Retinal pigment epithelial cell (primary cell): ENCODE measurements at regions not wholly inside any gene's neighbourhood (a gene's known extent, or its start where the extent isn't known, plus 50 kb on each side); places are given as distances from the start of the nearest gene placed in this dataset.
"Not testable (repeated sequence)": the region's sequence is repeated elsewhere in the genome, so short reads cannot be mapped to it uniquely, and the experiment has no call there.

Experiments
- DNase-seq: peaks from one replicate; pipeline ENCODE4 v3.0.0-alpha.2; 2010; ENCODE audit warnings: low read depth
- H3K4me3 ChIP-seq: 2 replicates; pipeline ENCODE4 v1.5.1; 2011; ENCODE audit warnings: mild to moderate bottlenecking, low read length, control low read depth, moderate library complexity
- CTCF ChIP-seq: conservative IDR thresholded peaks from 2 replicates; pipeline ENCODE4 v1.5.1; 2011; ENCODE audit warnings: low read depth, low read length, control low read depth, inconsistent platforms

- no peak for DNase-seq
- H3K4me3 ChIP-seq: no peak overlapping the region
- no peak for TF ChIP-seq CTCF
Observed at GRCh38 chr1:215287362-215287761, 204.8 kb downstream of the KCNK2 start.

- no peak overlapping the region for H3K4me3 ChIP-seq
- no peak for TF ChIP-seq CTCF
- DNase-seq: no peak
Observed at GRCh38 chr1:215290018-215290417, 207.5 kb downstream of the KCNK2 start.

DNA sequence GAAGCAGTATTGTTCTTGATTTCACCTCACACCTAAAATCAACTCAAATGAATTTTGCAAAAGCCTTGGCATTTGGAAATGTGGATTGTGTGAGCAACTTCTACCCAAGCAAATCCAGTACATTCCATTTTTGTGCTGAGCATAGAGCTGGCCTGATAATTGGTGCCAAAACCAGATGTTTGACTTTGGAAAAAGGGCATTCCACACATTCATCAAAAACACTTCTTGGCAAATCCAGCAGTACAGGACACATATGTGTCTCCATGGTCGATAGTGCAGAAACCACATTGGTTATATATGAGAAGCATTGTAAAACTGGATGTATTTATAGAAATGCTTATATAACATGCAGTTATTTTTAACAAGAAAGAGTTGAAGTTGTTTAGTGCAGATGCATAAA, 210.4 kb downstream of the KCNK2 start:
- no peak for TF ChIP-seq CTCF
- no peak for DNase-seq

GRCh38 chr1:215306426-215306825, 223.9 kb downstream of the KCNK2 start:
- TF ChIP-seq CTCF: no peak
- no peak overlapping the region for H3K4me3 ChIP-seq
- DNase-seq: no peak

More for the DNA sequence above, 210.4 kb downstream of the KCNK2 start:
- no peak overlapping the region for H3K4me3 ChIP-seq

DNA sequence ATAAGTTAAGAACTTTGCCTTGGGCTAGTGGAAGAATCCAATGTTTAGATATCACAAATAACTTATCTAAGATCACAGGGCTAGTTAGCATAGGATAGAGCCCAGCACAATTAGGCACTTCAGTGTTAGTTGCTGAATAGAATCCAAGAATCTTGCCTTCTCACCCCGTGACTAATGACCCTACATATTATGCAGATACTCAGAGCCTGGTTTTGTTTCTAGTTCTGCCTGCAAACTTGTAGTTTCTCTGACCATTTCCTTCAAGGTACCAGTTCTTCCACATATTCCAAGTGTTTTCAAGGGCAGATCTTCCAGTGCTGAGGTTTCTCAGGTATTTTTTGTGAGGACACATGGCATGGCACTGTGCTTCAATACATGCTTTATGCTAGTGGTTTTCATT, 239.3 kb downstream of the KCNK2 start:
- H3K4me3 ChIP-seq: no peak overlapping the region
- no peak for TF ChIP-seq CTCF
- no peak for DNase-seq

- not testable (repeated sequence) for H3K4me3 ChIP-seq, DNase-seq
Observed at GRCh38 chr1:215323992-215324391, 241.5 kb downstream of the KCNK2 start.

DNA sequence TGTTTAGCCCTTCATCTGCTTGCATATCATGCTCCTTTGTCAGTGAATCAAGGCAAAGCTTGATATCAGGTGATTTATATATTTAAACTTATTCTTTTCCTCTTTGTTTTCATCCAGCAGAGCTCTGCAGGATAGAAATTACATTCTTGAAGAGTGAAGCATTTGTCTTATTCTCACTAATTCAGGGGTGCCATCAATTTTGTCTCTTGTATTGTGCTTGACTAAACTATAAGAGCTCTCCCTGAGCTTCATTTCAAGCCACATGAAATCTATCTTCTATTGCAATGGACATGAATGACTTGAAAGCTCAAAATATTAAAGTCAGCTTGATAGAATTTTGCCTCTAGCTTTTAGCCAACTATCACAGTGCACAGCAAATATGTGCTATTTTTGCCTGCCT, 236.7 kb upstream of the KCTD3 start:
- DNase-seq: no peak
- no peak for TF ChIP-seq CTCF
- no peak overlapping the region for H3K4me3 ChIP-seq

DNA sequence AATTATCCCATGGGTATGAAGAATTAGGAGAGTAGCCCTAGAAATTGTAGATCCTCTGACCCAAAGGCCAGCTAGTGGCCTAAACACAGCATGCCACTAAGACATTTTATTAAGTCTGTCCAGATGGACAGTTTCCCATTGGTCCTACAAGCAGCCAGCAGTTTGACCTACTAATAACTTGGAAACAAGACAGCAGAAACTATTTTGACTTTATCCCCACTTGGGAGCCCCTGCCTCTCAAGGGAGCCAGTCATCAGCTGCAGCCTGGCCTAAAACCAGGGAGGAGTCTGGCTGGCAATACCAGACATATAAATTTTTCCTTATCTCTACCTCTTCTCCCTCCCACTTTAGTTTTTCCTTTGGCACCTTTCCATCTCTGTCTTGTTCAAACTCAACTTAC, 222.6 kb upstream of the KCTD3 start:
- no peak overlapping the region for H3K4me3 ChIP-seq
- no peak for TF ChIP-seq CTCF
- no peak for DNase-seq
